GM23338 (cell line): ENCODE measurements at regions not wholly inside any gene's neighbourhood (a gene's known extent, or its start where the extent isn't known, plus 50 kb on each side); places are given as distances from the start of the nearest gene placed in this dataset.

Experiments
- ATAC-seq: fragments of 200-7000 bp; cut with Tn5 transposase; 3 replicates; pipeline ENCODE4 v1.9.1; 2020
- DNase-seq: peaks from one replicate; pipeline ENCODE4 v3.0.0-alpha.2; 2015; ENCODE audit warnings: low spot score
- H2AFZ ChIP-seq: fragments of 200-600 bp; sonication (generic); 2 replicates; pipeline ENCODE4 v1.8.0; 2016; ENCODE audit warnings: antibody characterized with exemption, mild to moderate bottlenecking, moderate library complexity
- H3F3A ChIP-seq: fragments of 200-600 bp; sonication (generic); replicated peaks from 2 replicates; pipeline ENCODE4 v1.8.0; 2017; ENCODE audit warnings: antibody characterized with exemption, mixed run types, low read depth
- H3K27ac ChIP-seq: fragments of 200-600 bp; sonication (generic); 2 replicates; pipeline ENCODE4 v1.6.1; 2016; ENCODE audit warnings: low read depth
- H3K27me3 ChIP-seq: fragments of 200-600 bp; sonication (generic); 2 replicates; pipeline ENCODE4 v1.8.0; 2016; ENCODE audit warnings: mild to moderate bottlenecking, mixed run types, moderate library complexity; ENCODE audit not compliant: insufficient read depth
- H3K36me3 ChIP-seq: fragments of 200-600 bp; sonication (generic); 2 replicates; pipeline ENCODE4 v1.8.0; 2016; ENCODE audit warnings: mild to moderate bottlenecking; ENCODE audit not compliant: insufficient read depth
- H3K4me1 ChIP-seq: fragments of 200-600 bp; sonication (generic); 2 replicates; pipeline ENCODE4 v1.8.0; 2016; ENCODE audit warnings: mild to moderate bottlenecking, moderate library complexity; ENCODE audit not compliant: insufficient read depth
- H3K4me2 ChIP-seq: fragments of 200-600 bp; sonication (generic); 2 replicates; pipeline ENCODE4 v1.7.1; 2017; ENCODE audit warnings: mixed run types
- H3K4me3 ChIP-seq: fragments of 200-600 bp; sonication (generic); 2 replicates; pipeline ENCODE4 v1.6.1; 2016; ENCODE audit warnings: mixed run types
- H3K79me2 ChIP-seq: fragments of 200-600 bp; sonication (generic); replicated peaks from 2 replicates; pipeline ENCODE4 v1.8.0; 2017; ENCODE audit warnings: mild to moderate bottlenecking; ENCODE audit not compliant: insufficient read depth
- H3K9me2 ChIP-seq: fragments of 200-600 bp; sonication (generic); 2 replicates; pipeline ENCODE4 v1.8.0; 2017; ENCODE audit not compliant: insufficient read depth
- H4K20me1 ChIP-seq: fragments of 200-600 bp; sonication (generic); replicated peaks from 2 replicates; pipeline ENCODE4 v1.8.0; 2017; ENCODE audit warnings: mild to moderate bottlenecking; ENCODE audit not compliant: insufficient read depth
- H3K27ac Mint-ChIP-seq: 2 replicates; pipeline ENCODE4 v1.8.0; 2020; ENCODE audit warnings: inconsistent platforms, mild to moderate bottlenecking, moderate library complexity, mixed read lengths
- H3K27me3 Mint-ChIP-seq: 3 replicates; pipeline ENCODE4 v1.8.0; 2022; ENCODE audit warnings: low read depth, mild to moderate bottlenecking, moderate library complexity, mixed read lengths, inconsistent platforms; ENCODE audit not compliant: insufficient read depth, poor library complexity
- H3K36me3 Mint-ChIP-seq: 3 replicates; pipeline ENCODE4 v1.8.0; 2021; ENCODE audit warnings: low read depth, mild to moderate bottlenecking, inconsistent platforms, moderate library complexity, mixed read lengths
- H3K4me1 Mint-ChIP-seq: 3 replicates; pipeline ENCODE4 v1.8.0; 2020; ENCODE audit warnings: mild to moderate bottlenecking, inconsistent platforms, mixed read lengths
- H3K4me3 Mint-ChIP-seq: 3 replicates; pipeline ENCODE4 v1.8.0; 2021; ENCODE audit warnings: moderate library complexity, mild to moderate bottlenecking, inconsistent platforms, mixed read lengths
- H3K9me3 Mint-ChIP-seq: 3 replicates; pipeline ENCODE4 v1.8.0; 2020; ENCODE audit warnings: moderate library complexity, mild to moderate bottlenecking, inconsistent platforms, mixed read lengths
- CREB1 ChIP-seq: fragments of 250-450 bp; sonication (Bioruptor Pico); IDR thresholded peaks from 2 replicates; pipeline ENCODE4 v1.5.0; 2020; ENCODE audit warnings: low read depth, mild to moderate bottlenecking, moderate library complexity
- EZH2 ChIP-seq: fragments of 200-600 bp; sonication (generic); IDR thresholded peaks from one replicate; pipeline ENCODE4 v1.8.0; 2017; ENCODE audit warnings: antibody characterized with exemption, mild to moderate bottlenecking, low read depth; ENCODE audit not compliant: unreplicated experiment
- JUNB ChIP-seq: IDR thresholded peaks from one replicate; pipeline ENCODE4 v1.6.1; 2016; ENCODE audit warnings: antibody characterized with exemption; ENCODE audit not compliant: unreplicated experiment
- NANOG ChIP-seq: IDR thresholded peaks from 2 replicates; pipeline ENCODE4 v1.6.1; 2016; ENCODE audit warnings: antibody characterized with exemption, borderline replicate concordance
- POLR2AphosphoS5 ChIP-seq: IDR thresholded peaks from 2 replicates; pipeline ENCODE4 v1.6.1; 2016; ENCODE audit warnings: antibody characterized with exemption, low read depth
- STAT1 ChIP-seq: IDR thresholded peaks from one replicate; pipeline ENCODE4 v1.6.1; 2016; ENCODE audit warnings: antibody characterized with exemption; ENCODE audit not compliant: unreplicated experiment
- ZNF114 ChIP-seq: fragments of 250-450 bp; sonication (Bioruptor Pico); IDR thresholded peaks from 2 replicates; pipeline ENCODE4 v1.5.0; 2020; ENCODE audit warnings: mild to moderate bottlenecking, moderate library complexity
- ZNF331 ChIP-seq: fragments of 250-450 bp; sonication (Bioruptor Pico); IDR thresholded peaks from 2 replicates; pipeline ENCODE4 v1.5.0; 2020; ENCODE audit warnings: low read depth, mild to moderate bottlenecking, moderate library complexity
- TF ChIP-seq, protein P1 (sequence below): IDR thresholded peaks from 2 replicates; pipeline ENCODE4 v1.6.1; 2016; ENCODE audit warnings: antibody characterized with exemption
- TF ChIP-seq, protein P2 (sequence below): IDR thresholded peaks from one replicate; pipeline ENCODE4 v1.6.1; 2018; ENCODE audit warnings: antibody characterized with exemption; ENCODE audit not compliant: unreplicated experiment
- TF ChIP-seq, protein P3 (sequence below): fragments of 250-450 bp; sonication (Bioruptor Pico); IDR thresholded peaks from 2 replicates; pipeline ENCODE4 v1.5.0; 2020; ENCODE audit warnings: mild to moderate bottlenecking, moderate library complexity

DNA sequence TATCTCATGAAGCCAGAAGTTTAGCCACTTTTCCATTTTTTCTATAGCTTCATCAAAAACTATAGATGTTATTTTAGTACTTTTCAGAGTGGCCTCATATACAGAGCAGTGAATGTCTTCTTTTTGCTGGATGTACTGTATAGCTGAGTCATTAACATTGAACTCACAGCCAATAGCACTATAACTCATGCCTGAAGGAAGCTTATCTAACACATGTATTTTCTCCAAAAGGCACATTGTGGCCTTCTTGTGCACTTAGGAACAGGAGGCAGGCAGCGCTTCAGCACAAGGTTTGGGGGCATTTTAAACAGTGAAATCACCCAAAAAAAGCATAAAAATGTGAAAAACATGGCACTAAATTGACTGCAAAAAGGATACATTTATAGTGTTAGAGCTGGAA is 336.8 kb upstream of the TMTC1 start:
- Histone ChIP-seq H4K20me1 (no peaks in the 10 kb centered on the region), H3K27me3 (no peaks in the 10 kb centered on the region), H3K4me1 (no peaks in the 10 kb centered on the region), H2AFZ (peak overlapping the region; percentile 24; the same call in 1 of the 2 replicates), H3K4me3 (no peak overlapping the region), H3K79me2 (no peaks in the 10 kb centered on the region), H3K9me2 (peaks cover 20% of the 10 kb centered on the region), H3K27ac (no peak overlapping the region), H3F3A (no peaks in the 10 kb centered on the region), H3K36me3 (no peaks in the 10 kb centered on the region), H3K4me2 (no peak overlapping the region)
- H3K4me3 Mint-ChIP-seq = no peak overlapping the region
- H3K27ac Mint-ChIP-seq = no peak overlapping the region
- no peaks in the 10 kb centered on the region for H3K36me3 Mint-ChIP-seq
- H3K27me3 Mint-ChIP-seq = no peaks in the 10 kb centered on the region
- H3K9me3 Mint-ChIP-seq = no peaks in the 10 kb centered on the region; the same call in 2 of the 3 replicates
- ATAC-seq (no peak), DNase-seq (no peak)
- H3K4me1 Mint-ChIP-seq = no peaks in the 10 kb centered on the region
- TF ChIP-seq ZNF331 = no peak
- no peak for TF ChIP-seq STAT1
- TF ChIP-seq, protein P1, sequence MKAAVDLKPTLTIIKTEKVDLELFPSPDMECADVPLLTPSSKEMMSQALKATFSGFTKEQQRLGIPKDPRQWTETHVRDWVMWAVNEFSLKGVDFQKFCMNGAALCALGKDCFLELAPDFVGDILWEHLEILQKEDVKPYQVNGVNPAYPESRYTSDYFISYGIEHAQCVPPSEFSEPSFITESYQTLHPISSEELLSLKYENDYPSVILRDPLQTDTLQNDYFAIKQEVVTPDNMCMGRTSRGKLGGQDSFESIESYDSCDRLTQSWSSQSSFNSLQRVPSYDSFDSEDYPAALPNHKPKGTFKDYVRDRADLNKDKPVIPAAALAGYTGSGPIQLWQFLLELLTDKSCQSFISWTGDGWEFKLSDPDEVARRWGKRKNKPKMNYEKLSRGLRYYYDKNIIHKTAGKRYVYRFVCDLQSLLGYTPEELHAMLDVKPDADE = no peak
- TF ChIP-seq ZNF114 (CRISPR knock-in tag) = no peak
- no peak for TF ChIP-seq POLR2AphosphoS5
- TF ChIP-seq JUNB = no peak

DNA sequence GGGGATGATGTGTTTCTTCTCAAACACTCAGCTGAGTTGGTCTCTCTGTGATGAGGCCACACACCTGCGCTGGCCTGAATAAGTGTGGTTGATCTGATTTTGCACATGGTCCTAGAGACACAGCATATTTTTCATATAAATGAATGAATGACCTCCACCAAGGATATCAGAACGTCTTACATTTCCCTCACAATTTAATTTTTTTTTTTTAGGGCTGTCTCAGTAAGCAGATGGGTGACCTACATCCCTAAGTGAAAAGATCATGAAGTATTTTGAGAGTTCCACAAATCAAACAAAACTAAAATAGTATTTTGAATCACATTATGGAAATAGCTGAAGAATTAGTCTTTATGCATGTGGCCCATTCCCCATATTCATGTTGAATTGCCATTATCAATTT is 333.7 kb upstream of the TMTC1 start:
- no peak overlapping the region for H3K27ac Mint-ChIP-seq
- Histone ChIP-seq H3K79me2 (no peaks in the 10 kb centered on the region), H3K4me1 (no peaks in the 10 kb centered on the region), H3K9me2 (peaks cover 6% of the 10 kb centered on the region; the same call in 1 of the 2 replicates), H4K20me1 (no peaks in the 10 kb centered on the region), H2AFZ (no peak overlapping the region), H3K36me3 (no peaks in the 10 kb centered on the region), H3F3A (no peaks in the 10 kb centered on the region), H3K4me2 (no peak overlapping the region), H3K27ac (no peak overlapping the region), H3K27me3 (no peaks in the 10 kb centered on the region), H3K4me3 (no peak overlapping the region)
- H3K36me3 Mint-ChIP-seq = no peaks in the 10 kb centered on the region
- no peaks in the 10 kb centered on the region for H3K27me3 Mint-ChIP-seq
- no peaks in the 10 kb centered on the region for H3K4me1 Mint-ChIP-seq
- no peaks in the 10 kb centered on the region; the same call in 2 of the 3 replicates for H3K9me3 Mint-ChIP-seq
- ATAC-seq = no peak
- DNase-seq = no peak
- no peak overlapping the region for H3K4me3 Mint-ChIP-seq
- TF ChIP-seq, protein P1 = no peak
- no peak for TF ChIP-seq EZH2
- TF ChIP-seq CREB1 (CRISPR knock-in tag) = no peak
- TF ChIP-seq, protein P2, sequence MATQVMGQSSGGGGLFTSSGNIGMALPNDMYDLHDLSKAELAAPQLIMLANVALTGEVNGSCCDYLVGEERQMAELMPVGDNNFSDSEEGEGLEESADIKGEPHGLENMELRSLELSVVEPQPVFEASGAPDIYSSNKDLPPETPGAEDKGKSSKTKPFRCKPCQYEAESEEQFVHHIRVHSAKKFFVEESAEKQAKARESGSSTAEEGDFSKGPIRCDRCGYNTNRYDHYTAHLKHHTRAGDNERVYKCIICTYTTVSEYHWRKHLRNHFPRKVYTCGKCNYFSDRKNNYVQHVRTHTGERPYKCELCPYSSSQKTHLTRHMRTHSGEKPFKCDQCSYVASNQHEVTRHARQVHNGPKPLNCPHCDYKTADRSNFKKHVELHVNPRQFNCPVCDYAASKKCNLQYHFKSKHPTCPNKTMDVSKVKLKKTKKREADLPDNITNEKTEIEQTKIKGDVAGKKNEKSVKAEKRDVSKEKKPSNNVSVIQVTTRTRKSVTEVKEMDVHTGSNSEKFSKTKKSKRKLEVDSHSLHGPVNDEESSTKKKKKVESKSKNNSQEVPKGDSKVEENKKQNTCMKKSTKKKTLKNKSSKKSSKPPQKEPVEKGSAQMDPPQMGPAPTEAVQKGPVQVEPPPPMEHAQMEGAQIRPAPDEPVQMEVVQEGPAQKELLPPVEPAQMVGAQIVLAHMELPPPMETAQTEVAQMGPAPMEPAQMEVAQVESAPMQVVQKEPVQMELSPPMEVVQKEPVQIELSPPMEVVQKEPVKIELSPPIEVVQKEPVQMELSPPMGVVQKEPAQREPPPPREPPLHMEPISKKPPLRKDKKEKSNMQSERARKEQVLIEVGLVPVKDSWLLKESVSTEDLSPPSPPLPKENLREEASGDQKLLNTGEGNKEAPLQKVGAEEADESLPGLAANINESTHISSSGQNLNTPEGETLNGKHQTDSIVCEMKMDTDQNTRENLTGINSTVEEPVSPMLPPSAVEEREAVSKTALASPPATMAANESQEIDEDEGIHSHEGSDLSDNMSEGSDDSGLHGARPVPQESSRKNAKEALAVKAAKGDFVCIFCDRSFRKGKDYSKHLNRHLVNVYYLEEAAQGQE = no peak
- no peak for TF ChIP-seq ZNF114 (CRISPR knock-in tag)
- TF ChIP-seq NANOG = no peak
- TF ChIP-seq, protein P3, sequence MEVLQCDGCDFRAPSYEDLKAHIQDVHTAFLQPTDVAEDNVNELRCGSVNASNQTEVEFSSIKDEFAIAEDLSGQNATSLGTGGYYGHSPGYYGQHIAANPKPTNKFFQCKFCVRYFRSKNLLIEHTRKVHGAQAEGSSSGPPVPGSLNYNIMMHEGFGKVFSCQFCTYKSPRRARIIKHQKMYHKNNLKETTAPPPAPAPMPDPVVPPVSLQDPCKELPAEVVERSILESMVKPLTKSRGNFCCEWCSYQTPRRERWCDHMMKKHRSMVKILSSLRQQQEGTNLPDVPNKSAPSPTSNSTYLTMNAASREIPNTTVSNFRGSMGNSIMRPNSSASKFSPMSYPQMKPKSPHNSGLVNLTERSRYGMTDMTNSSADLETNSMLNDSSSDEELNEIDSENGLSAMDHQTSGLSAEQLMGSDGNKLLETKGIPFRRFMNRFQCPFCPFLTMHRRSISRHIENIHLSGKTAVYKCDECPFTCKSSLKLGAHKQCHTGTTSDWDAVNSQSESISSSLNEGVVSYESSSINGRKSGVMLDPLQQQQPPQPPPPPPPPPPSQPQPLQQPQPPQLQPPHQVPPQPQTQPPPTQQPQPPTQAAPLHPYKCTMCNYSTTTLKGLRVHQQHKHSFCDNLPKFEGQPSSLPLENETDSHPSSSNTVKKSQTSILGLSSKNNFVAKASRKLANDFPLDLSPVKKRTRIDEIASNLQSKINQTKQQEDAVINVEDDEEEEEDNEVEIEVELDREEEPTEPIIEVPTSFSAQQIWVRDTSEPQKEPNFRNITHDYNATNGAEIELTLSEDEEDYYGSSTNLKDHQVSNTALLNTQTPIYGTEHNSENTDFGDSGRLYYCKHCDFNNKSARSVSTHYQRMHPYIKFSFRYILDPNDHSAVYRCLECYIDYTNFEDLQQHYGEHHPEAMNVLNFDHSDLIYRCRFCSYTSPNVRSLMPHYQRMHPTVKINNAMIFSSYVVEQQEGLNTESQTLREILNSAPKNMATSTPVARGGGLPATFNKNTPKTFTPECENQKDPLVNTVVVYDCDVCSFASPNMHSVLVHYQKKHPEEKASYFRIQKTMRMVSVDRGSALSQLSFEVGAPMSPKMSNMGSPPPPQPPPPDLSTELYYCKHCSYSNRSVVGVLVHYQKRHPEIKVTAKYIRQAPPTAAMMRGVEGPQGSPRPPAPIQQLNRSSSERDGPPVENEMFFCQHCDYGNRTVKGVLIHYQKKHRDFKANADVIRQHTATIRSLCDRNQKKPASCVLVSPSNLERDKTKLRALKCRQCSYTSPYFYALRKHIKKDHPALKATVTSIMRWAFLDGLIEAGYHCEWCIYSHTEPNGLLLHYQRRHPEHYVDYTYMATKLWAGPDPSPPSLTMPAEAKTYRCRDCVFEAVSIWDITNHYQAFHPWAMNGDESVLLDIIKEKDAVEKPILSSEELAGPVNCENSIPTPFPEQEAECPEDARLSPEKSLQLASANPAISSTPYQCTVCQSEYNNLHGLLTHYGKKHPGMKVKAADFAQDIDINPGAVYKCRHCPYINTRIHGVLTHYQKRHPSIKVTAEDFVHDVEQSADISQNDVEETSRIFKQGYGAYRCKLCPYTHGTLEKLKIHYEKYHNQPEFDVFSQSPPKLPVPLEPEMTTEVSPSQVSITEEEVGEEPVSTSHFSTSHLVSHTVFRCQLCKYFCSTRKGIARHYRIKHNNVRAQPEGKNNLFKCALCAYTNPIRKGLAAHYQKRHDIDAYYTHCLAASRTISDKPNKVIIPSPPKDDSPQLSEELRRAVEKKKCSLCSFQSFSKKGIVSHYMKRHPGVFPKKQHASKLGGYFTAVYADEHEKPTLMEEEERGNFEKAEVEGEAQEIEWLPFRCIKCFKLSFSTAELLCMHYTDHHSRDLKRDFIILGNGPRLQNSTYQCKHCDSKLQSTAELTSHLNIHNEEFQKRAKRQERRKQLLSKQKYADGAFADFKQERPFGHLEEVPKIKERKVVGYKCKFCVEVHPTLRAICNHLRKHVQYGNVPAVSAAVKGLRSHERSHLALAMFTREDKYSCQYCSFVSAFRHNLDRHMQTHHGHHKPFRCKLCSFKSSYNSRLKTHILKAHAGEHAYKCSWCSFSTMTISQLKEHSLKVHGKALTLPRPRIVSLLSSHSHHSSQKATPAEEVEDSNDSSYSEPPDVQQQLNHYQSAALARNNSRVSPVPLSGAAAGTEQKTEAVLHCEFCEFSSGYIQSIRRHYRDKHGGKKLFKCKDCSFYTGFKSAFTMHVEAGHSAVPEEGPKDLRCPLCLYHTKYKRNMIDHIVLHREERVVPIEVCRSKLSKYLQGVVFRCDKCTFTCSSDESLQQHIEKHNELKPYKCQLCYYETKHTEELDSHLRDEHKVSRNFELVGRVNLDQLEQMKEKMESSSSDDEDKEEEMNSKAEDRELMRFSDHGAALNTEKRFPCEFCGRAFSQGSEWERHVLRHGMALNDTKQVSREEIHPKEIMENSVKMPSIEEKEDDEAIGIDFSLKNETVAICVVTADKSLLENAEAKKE (CRISPR knock-in tag) = no peak
